Endothelial cell of umbilical vein (primary cell): ENCODE measurements at regions not wholly inside any gene's neighbourhood (a gene's known extent, or its start where the extent isn't known, plus 50 kb on each side); places are given as distances from the start of the nearest gene placed in this dataset.

Experiments
- BruUV-seq: library from RNA; stranded (reverse); fragments of 400-500 nt; replicated peaks from 2 replicates; lab custom pipeline; 2021; lab: Mats Ljungman, UMichigan
- CTCF ChIA-PET: fragments of 300-600, 350-600 bp; sonication (Branson Sonifier 250); formaldehyde crosslinking; loops from one replicate; lab custom pipeline; 2021; ENCODE audit warnings: antibody characterized with exemption, inconsistent platforms; lab: Charles Lee
- POLR2A ChIA-PET: fragments of 300-600, 350-600 bp; sonication (Branson Sonifier 250); formaldehyde crosslinking; loops from one replicate; lab custom pipeline; 2021; ENCODE audit warnings: antibody characterized with exemption, inconsistent platforms; lab: Charles Lee
- DNase-seq: peaks from one replicate; pipeline ENCODE4 v3.0.0-alpha.2; 2011; ENCODE audit warnings: low read depth, low spot score
- FAIRE-seq: peaks from 2 replicates; lab custom pipeline; 2011; peaks lifted over from hg19 to GRCh38; lab: Jason Lieb, UNC
- H2AFZ ChIP-seq: 2 replicates; pipeline ENCODE4 v1.6.0; 2012; ENCODE audit warnings: low read depth, low read length, control low read depth, inconsistent platforms
- H3K27ac ChIP-seq: 2 replicates; pipeline ENCODE4 v1.5.1; 2011; ENCODE audit warnings: low read depth, mild to moderate bottlenecking, control low read depth, low read length, moderate library complexity; ENCODE audit not compliant: insufficient read depth
- H3K27me3 ChIP-seq, 2 experiments: 2 replicates each; pipeline versions ENCODE4 v1.6.0 to v1.6.1; 2011; ENCODE audit warnings: low read length in 2 of 2, mixed read lengths in 1 of 2; ENCODE audit not compliant: control insufficient read depth in 2 of 2, insufficient read depth in 2 of 2
- H3K36me3 ChIP-seq, 2 experiments: 2 replicates in 1 of 2; 3 replicates in 1 of 2; pipeline ENCODE4 v1.5.1; 2011; ENCODE audit warnings: low read length in 2 of 2, mild to moderate bottlenecking in 1 of 2, moderate library complexity in 1 of 2; ENCODE audit not compliant: control insufficient read depth in 2 of 2, insufficient read depth in 2 of 2; ENCODE audit errors: extremely low read depth in 1 of 2
- H3K4me1 ChIP-seq: 3 replicates; pipeline ENCODE4 v1.5.1; 2011; ENCODE audit warnings: mild to moderate bottlenecking, low read length; ENCODE audit not compliant: control insufficient read depth, insufficient read depth; ENCODE audit errors: extremely low read depth
- H3K4me2 ChIP-seq: 2 replicates; pipeline ENCODE4 v1.6.1; 2011; ENCODE audit warnings: low read length, control low read depth, mixed read lengths; ENCODE audit not compliant: insufficient read depth
- H3K4me3 ChIP-seq, 3 experiments: fragments of 200-600 bp in 1 of 3; sonication (generic), shearing (Covaris generic) in 1 of 3; replicated peaks in 1 of 3; 2 replicates each; pipeline ENCODE4 v1.5.1; 2011 to 2016; ENCODE audit warnings: control low read depth in 3 of 3, low read length in 3 of 3, mild to moderate bottlenecking in 2 of 3, inconsistent platforms in 1 of 3, low read depth in 1 of 3, moderate library complexity in 1 of 3; ENCODE audit not compliant: insufficient read depth in 1 of 3
- H3K79me2 ChIP-seq: 2 replicates; pipeline ENCODE4 v1.6.0; 2012; ENCODE audit warnings: low read length, inconsistent platforms; ENCODE audit not compliant: control insufficient read depth, insufficient read depth
- H3K9ac ChIP-seq: replicated peaks from 2 replicates; pipeline ENCODE3; 2011; ENCODE audit warnings: low read length, control low read depth; ENCODE audit not compliant: insufficient read depth; ENCODE audit errors: extremely low read depth
- H3K9me1 ChIP-seq: replicated peaks from 3 replicates; pipeline ENCODE4 v1.6.0; 2011; ENCODE audit warnings: mild to moderate bottlenecking, low read length; ENCODE audit not compliant: control insufficient read depth, insufficient read depth; ENCODE audit errors: extremely low read depth
- H3K9me3 ChIP-seq: replicated peaks from 2 replicates; pipeline ENCODE4 v1.5.1; 2012; ENCODE audit warnings: low read length, inconsistent platforms; ENCODE audit not compliant: control insufficient read depth, insufficient read depth
- H4K20me1 ChIP-seq: replicated peaks from 2 replicates; pipeline ENCODE3; 2011; ENCODE audit warnings: mild to moderate bottlenecking, low read length; ENCODE audit not compliant: control insufficient read depth, insufficient read depth; ENCODE audit errors: extremely low read depth
- CTCF ChIP-seq, 2 donors: IDR thresholded peaks; 1 replicate in 1 of 2; 2 replicates in 1 of 2; pipeline ENCODE4 v1.5.1; 2011; ENCODE audit warnings: low read length in 2 of 2, mild to moderate bottlenecking in 2 of 2, moderate library complexity in 2 of 2, control low read depth in 1 of 2, inconsistent platforms in 1 of 2, low read depth in 1 of 2; ENCODE audit not compliant: insufficient read depth in 1 of 2; ENCODE audit errors: extremely low read depth in 1 of 2
- EZH2 ChIP-seq: IDR thresholded peaks from 2 replicates; pipeline ENCODE4 v1.6.1; 2012; ENCODE audit warnings: borderline replicate concordance, low read depth, mild to moderate bottlenecking, moderate library complexity, low read length, inconsistent platforms; ENCODE audit not compliant: severe bottlenecking
- GATA2 ChIP-seq: IDR thresholded peaks from 2 replicates; pipeline ENCODE4 v1.7.0; 2011; ENCODE audit warnings: low read depth, mild to moderate bottlenecking, moderate library complexity, mixed read lengths, low read length; ENCODE audit not compliant: insufficient read length, insufficient read depth
- JUN ChIP-seq: IDR thresholded peaks from 2 replicates; pipeline ENCODE4 v1.6.1; 2011; ENCODE audit warnings: borderline replicate concordance, low read depth; ENCODE audit not compliant: insufficient read length, insufficient read depth
- MYC ChIP-seq: IDR thresholded peaks from one replicate; pipeline ENCODE4 v1.6.1; 2011; ENCODE audit warnings: mild to moderate bottlenecking, low read depth, low read length
- POLR2AphosphoS5 ChIP-seq: IDR thresholded peaks from 2 replicates; pipeline ENCODE4 v1.6.1; 2012; ENCODE audit warnings: low read depth, mild to moderate bottlenecking, control low read depth, low read length, moderate library complexity; ENCODE audit not compliant: insufficient read depth
- dilution Hi-C: fragments of 300-500 bp; cut with MboI; formaldehyde crosslinking; loops from one replicate; pipeline ENCODE4 v1.15.0; 2019; ENCODE audit warnings: low sequenced_read_pairs; ENCODE audit not compliant: extremely low pct_ligation_motif_present
- intact Hi-C: fragments of 100-400 bp; cut with micrococcal nuclease; formaldehyde crosslinking; loops from one replicate; pipeline ENCODE4 v1.10.0; 2022

GRCh38 chr7:116342125-116342524, 131.8 kb downstream of the TES start:
- dilution Hi-C loops, result loop anchor here (25.0 kb wide), 1 partner anchor 170 kb away; no protein-coding TSS in a partner anchor
- no peaks in the 10 kb centered on the region for H3K79me2 ChIP-seq
- FAIRE-seq (no peak), DNase-seq (peak; percentile 28)
- no peak overlapping the region for H3K4me3 ChIP-seq
- CTCF ChIA-PET, result interaction anchor here (3.0 to 4.6 kb wide), 4 partner anchors 11 to 246 kb away, joined by 15 to 31 read pairs (median 24); no protein-coding TSS in a partner anchor
- H3K9me1 ChIP-seq, result no peaks in the 10 kb centered on the region
- H3K9ac ChIP-seq, result no peak overlapping the region
- no peaks in the 10 kb centered on the region for H4K20me1 ChIP-seq
- no peak for TF ChIP-seq EZH2
- TF ChIP-seq JUN, result no peak
- TF ChIP-seq CTCF (IDR thresholded peaks at IDR 0.05; ENCODE audit: extremely low read depth in 1 of 2, insufficient read depth in 1 of 2, low read depth in 1 of 2, low read length in 2 of 2), result no peak
- TF ChIP-seq POLR2AphosphoS5, result no peak
- TF ChIP-seq MYC, result no peak
- TF ChIP-seq GATA2, result no peak
- H3K27ac ChIP-seq, result no peak overlapping the region
- intact Hi-C loops, result loop anchor here (5.0 kb wide), 1 partner anchor 160 kb away; no protein-coding TSS in a partner anchor
- H3K9me3 ChIP-seq, result no peaks in the 10 kb centered on the region
- POLR2A ChIA-PET, result no interaction called here
- H3K4me1 ChIP-seq, result peaks cover 49% of the 10 kb centered on the region
- H2AFZ ChIP-seq, result no peak overlapping the region
- H3K4me2 ChIP-seq, result no peak overlapping the region
- no peaks in the 10 kb centered on the region for H3K27me3 ChIP-seq
- H3K36me3 ChIP-seq, result no peaks in the 10 kb centered on the region
- BruUV-seq, result no TSS peak
